Panc1 (cell line): ENCODE measurements at regions not wholly inside any gene's neighbourhood (a gene's known extent, or its start where the extent isn't known, plus 50 kb on each side); places are given as distances from the start of the nearest gene placed in this dataset.

Experiments
- ATAC-seq: fragments of 200-7000 bp; cut with Tn5 transposase; 2 replicates; pipeline ENCODE4 v1.9.1; 2020; ENCODE audit warnings: mild to moderate bottlenecking, moderate library complexity
- BruUV-seq: library from RNA; stranded (reverse); fragments of 400-500 nt; replicated peaks from 2 replicates; lab custom pipeline; 2021; lab: Mats Ljungman, UMichigan
- CTCF ChIA-PET: fragments of 300-600 bp; sonication (Branson Sonifier 250); formaldehyde crosslinking; loops from one replicate; lab custom pipeline; 2022; ENCODE audit warnings: antibody characterized with exemption; lab: Charles Lee
- POLR2A ChIA-PET: fragments of 300-600 bp; sonication (Branson Sonifier 250); formaldehyde crosslinking; loops from one replicate; lab custom pipeline; 2022; ENCODE audit warnings: antibody characterized with exemption; lab: Charles Lee
- DNase-seq: peaks from one replicate; pipeline ENCODE4 v3.0.0-alpha.2; 2010; ENCODE audit warnings: low read depth, low spot score
- H3K27ac ChIP-seq: 2 replicates; pipeline ENCODE4 v1.5.1; 2011; ENCODE audit warnings: mild to moderate bottlenecking, low read length, inconsistent platforms
- H3K27me3 ChIP-seq: fragments of 200-500 bp; sonication (Bioruptor generic); 2 replicates; pipeline ENCODE4 v1.6.0; 2014; ENCODE audit warnings: low read length, inconsistent platforms; ENCODE audit not compliant: control insufficient read depth, insufficient read depth
- H3K36me3 ChIP-seq: fragments of 200-500 bp; sonication (Bioruptor generic); 2 replicates; pipeline ENCODE4 v1.5.1; 2014; ENCODE audit warnings: inconsistent platforms, mild to moderate bottlenecking, low read length, moderate library complexity; ENCODE audit not compliant: control insufficient read depth, insufficient read depth
- H3K4me1 ChIP-seq: 2 replicates; pipeline ENCODE4 v1.5.1; 2011; ENCODE audit warnings: inconsistent platforms, mild to moderate bottlenecking, low read length, moderate library complexity; ENCODE audit not compliant: control insufficient read depth, insufficient read depth
- H3K4me3 ChIP-seq, 2 experiments: 2 replicates each; pipeline ENCODE4 v1.5.1; 2011 to 2012; ENCODE audit warnings: low read depth in 2 of 2, low read length in 2 of 2, mild to moderate bottlenecking in 2 of 2, inconsistent platforms in 1 of 2, moderate library complexity in 1 of 2
- H3K9me3 ChIP-seq: fragments of 200-500 bp; sonication (Bioruptor generic); 2 replicates; pipeline ENCODE4 v1.5.1; 2014; ENCODE audit warnings: low read depth, mild to moderate bottlenecking, inconsistent platforms, low read length, moderate library complexity; ENCODE audit not compliant: control insufficient read depth, insufficient read depth
- CTCF ChIP-seq: fragments of 450-650 bp; IDR thresholded peaks from 2 replicates; pipeline ENCODE4 v1.5.1; 2017; ENCODE audit warnings: mild to moderate bottlenecking
- POLR2AphosphoS5 ChIP-seq: IDR thresholded peaks from 2 replicates; pipeline ENCODE4 v1.6.1; 2012; ENCODE audit warnings: mild to moderate bottlenecking, low read depth, low read length, moderate library complexity
- REST ChIP-seq, 2 experiments: IDR thresholded peaks; 2 replicates each; pipeline ENCODE4 v1.6.1; 2011 to 2012; ENCODE audit warnings: low read depth in 2 of 2, control low read depth in 1 of 2, low read length in 1 of 2, mild to moderate bottlenecking in 1 of 2, moderate library complexity in 1 of 2; ENCODE audit not compliant: insufficient read depth in 1 of 2
- SIN3A ChIP-seq: IDR thresholded peaks from 2 replicates; pipeline ENCODE4 v1.6.1; 2012; ENCODE audit warnings: low read depth, mild to moderate bottlenecking, low read length, moderate library complexity, borderline replicate concordance; ENCODE audit not compliant: insufficient read depth
- TCF7L2 ChIP-seq: IDR thresholded peaks from 2 replicates; pipeline ENCODE4 v1.6.1; 2011; ENCODE audit warnings: mild to moderate bottlenecking, low read depth, low read length, inconsistent platforms
- in situ Hi-C: cut with HindIII; loops from 2 replicates; pipeline ENCODE4 v1.10.0; 2016; ENCODE audit warnings: low sequenced_read_pairs, low pct_unique_long_range_greater_than_20kb
- intact Hi-C: fragments of 100-400 bp; cut with micrococcal nuclease; formaldehyde crosslinking; loops from one replicate; pipeline ENCODE4 v1.10.0; 2022; ENCODE audit not compliant: unreplicated experiment

- in situ Hi-C loops (no loop called here), intact Hi-C loops (no loop called here)
- Histone ChIP-seq H3K4me3 (no peak overlapping the region), H3K4me1 (no peaks in the 10 kb centered on the region), H3K9me3 (no peaks in the 10 kb centered on the region), H3K27me3 (no peaks in the 10 kb centered on the region), H3K27ac (no peak overlapping the region), H3K36me3 (no peaks in the 10 kb centered on the region)
- CTCF ChIA-PET = no interaction called here
- BruUV-seq = no TSS peak
- DNase-seq (no peak), ATAC-seq (no peak)
- POLR2A ChIA-PET = no interaction called here
- no peak for TF ChIP-seq POLR2AphosphoS5
- TF ChIP-seq CTCF = no peak
- TF ChIP-seq SIN3A = no peak
- TF ChIP-seq TCF7L2 = no peak
- no peak for TF ChIP-seq REST (IDR thresholded peaks at IDR 0.05; ENCODE audit: insufficient read depth in 1 of 2, low read depth in 2 of 2, low read length in 1 of 2)
Observed at GRCh38 chr13:29676535-29676934, 81.0 kb upstream of the SLC7A1 start.

GRCh38 chr13:29674532-29674931 is 79.0 kb upstream of the SLC7A1 start:
- no peak for ATAC-seq
- Histone ChIP-seq H3K9me3 (no peaks in the 10 kb centered on the region), H3K27ac (no peak overlapping the region), H3K36me3 (no peaks in the 10 kb centered on the region), H3K4me3 (no peak overlapping the region), H3K27me3 (no peaks in the 10 kb centered on the region), H3K4me1 (no peaks in the 10 kb centered on the region)
- no TSS peak for BruUV-seq
- in situ Hi-C loops (no loop called here), intact Hi-C loops (no loop called here)
- TF ChIP-seq TCF7L2 = no peak
- no peak for TF ChIP-seq REST (IDR thresholded peaks at IDR 0.05; ENCODE audit: insufficient read depth in 1 of 2, low read depth in 2 of 2, low read length in 1 of 2)
- TF ChIP-seq CTCF = no peak
- no peak for TF ChIP-seq SIN3A
- no peak for TF ChIP-seq POLR2AphosphoS5
- no peak for DNase-seq
- ChIA-PET POLR2A (no interaction called here), CTCF (no interaction called here)
